ENCODE measurements at regions not wholly inside any gene's neighbourhood (a gene's known extent, or its start where the extent isn't known, plus 50 kb on each side); places are given as distances from the start of the nearest gene placed in this dataset.
"Not testable (repeated sequence)": the region's sequence is repeated elsewhere in the genome, so short reads cannot be mapped to it uniquely, and the experiment has no call there.

- Histone ChIP-seq H3K4me1 (no peaks in the 10 kb centered on the region), H3K27ac (no peak overlapping the region), H3K27me3 (no peaks in the 10 kb centered on the region), H3K9ac (ENCODE audit: low read depth in 2 of 2, low read length in 2 of 2) (no peak overlapping the region), H3K36me3 (no peaks in the 10 kb centered on the region), H3K9me3 (no peaks in the 10 kb centered on the region), H3K4me3 (no peak overlapping the region)
- intact Hi-C loops (cut with DNase I) = no loop called here
- no peak for DNase-seq
- no peak for TF ChIP-seq CTCF (IDR thresholded peaks at IDR 0.05)
Observed at GRCh38 chr14:23894362-23895052, 59.1 kb upstream of the DHRS4 start.

GRCh38 chr14:23895053-23895419 lies 58.5 kb upstream of the DHRS4 start:
- no peaks in the 10 kb centered on the region for H3K4me1 ChIP-seq
- no peaks in the 10 kb centered on the region for H3K27me3 ChIP-seq
- no peak overlapping the region for H3K9ac ChIP-seq (ENCODE audit: low read depth in 2 of 2, low read length in 2 of 2)
- intact Hi-C loops (cut with DNase I) = no loop called here
- no peaks in the 10 kb centered on the region for H3K9me3 ChIP-seq
- TF ChIP-seq CTCF (IDR thresholded peaks at IDR 0.05) = no peak
- H3K27ac ChIP-seq = no peak overlapping the region
- H3K36me3 ChIP-seq = no peaks in the 10 kb centered on the region
- H3K4me3 ChIP-seq = no peak overlapping the region
- no peak for DNase-seq

- no peak overlapping the region for H3K27ac ChIP-seq
- H3K36me3 ChIP-seq = no peaks in the 10 kb centered on the region
- no peak overlapping the region for H3K9ac ChIP-seq (ENCODE audit: low read depth in 2 of 2, low read length in 2 of 2)
- H3K27me3 ChIP-seq = no peaks in the 10 kb centered on the region
- H3K4me3 ChIP-seq = no peak overlapping the region
- intact Hi-C loops (cut with DNase I) = no loop called here
- no peak for TF ChIP-seq CTCF (IDR thresholded peaks at IDR 0.05)
- no peaks in the 10 kb centered on the region for H3K4me1 ChIP-seq
- H3K9me3 ChIP-seq = no peaks in the 10 kb centered on the region
- DNase-seq = no peak
Observed at GRCh38 chr14:23895480-23895879, 58.1 kb upstream of the DHRS4 start.

- Histone ChIP-seq H3K9me3 (no peaks in the 10 kb centered on the region), H3K4me1 (no peaks in the 10 kb centered on the region), H3K27me3 (no peaks in the 10 kb centered on the region), H3K36me3 (no peaks in the 10 kb centered on the region), H3K27ac (no peak overlapping the region), H3K4me3 (no peak overlapping the region), H3K9ac (ENCODE audit: low read depth in 2 of 2, low read length in 2 of 2) (no peak overlapping the region)
- intact Hi-C loops (cut with DNase I) = no loop called here
- no peak for DNase-seq
- TF ChIP-seq CTCF (IDR thresholded peaks at IDR 0.05) = no peak
Observed at GRCh38 chr14:23896609-23897153, 56.9 kb upstream of the DHRS4 start.

GRCh38 chr14:23897291-23897690 lies 56.3 kb upstream of the DHRS4 start:
- H3K4me3 ChIP-seq; H3K27me3 ChIP-seq; intact Hi-C loops (cut with DNase I); H3K27ac ChIP-seq; DNase-seq; H3K9me3 ChIP-seq; H3K4me1 ChIP-seq; H3K36me3 ChIP-seq; H3K9ac ChIP-seq (ENCODE audit: low read depth in 2 of 2, low read length in 2 of 2): not testable (repeated sequence)

GRCh38 chr14:23898359-23898758 lies 55.2 kb upstream of the DHRS4 start:
- H3K27ac ChIP-seq; H3K4me1 ChIP-seq; intact Hi-C loops (cut with DNase I); H3K9ac ChIP-seq (ENCODE audit: low read depth in 2 of 2, low read length in 2 of 2); H3K9me3 ChIP-seq; DNase-seq; H3K27me3 ChIP-seq; H3K4me3 ChIP-seq; H3K36me3 ChIP-seq: not testable (repeated sequence)

All from colonic mucosa (tissue), 4 donors.